Activated B cell treated with CpG ODN at 0.5 μM for 24 hours (primary cell): ENCODE measurements at regions not wholly inside any gene's neighbourhood (a gene's known extent, or its start where the extent isn't known, plus 50 kb on each side); places are given as distances from the start of the nearest gene placed in this dataset.

Experiments
- ATAC-seq: fragments of 200-7000 bp; cut with Tn5 transposase; one replicate; pipeline ENCODE4 v1.10.0; 2021; ENCODE audit warnings: low read depth, mild to moderate bottlenecking, moderate library complexity
- CTCF ChIA-PET: fragments of 350-600 bp; sonication (Branson Sonifier 250); formaldehyde crosslinking; loops from one replicate; lab custom pipeline; 2021; ENCODE audit warnings: antibody characterized with exemption; lab: Charles Lee
- POLR2A ChIA-PET: fragments of 350-600 bp; sonication (Branson Sonifier 250); formaldehyde crosslinking; loops from one replicate; lab custom pipeline; 2021; ENCODE audit warnings: antibody characterized with exemption; lab: Charles Lee
- DNase-seq: peaks from one replicate; pipeline ENCODE4 v3.0.0; 2022
- H3K27ac Mint-ChIP-seq: one replicate; pipeline ENCODE4 v1.8.0; 2020; ENCODE audit warnings: mixed read lengths
- H3K27me3 Mint-ChIP-seq: one replicate; pipeline ENCODE4 v1.8.0; 2021; ENCODE audit warnings: mixed read lengths
- H3K36me3 Mint-ChIP-seq: one replicate; pipeline ENCODE4 v1.8.0; 2021; ENCODE audit warnings: low read depth, mixed read lengths
- H3K4me1 Mint-ChIP-seq: one replicate; pipeline ENCODE4 v1.8.0; 2021; ENCODE audit warnings: mixed read lengths
- H3K4me3 Mint-ChIP-seq: one replicate; pipeline ENCODE4 v1.8.0; 2020; ENCODE audit warnings: mild to moderate bottlenecking, mixed read lengths
- H3K9me3 Mint-ChIP-seq: one replicate; pipeline ENCODE4 v1.8.0; 2020; ENCODE audit warnings: mixed read lengths
- CTCF ChIP-seq: fragments of 200-600 bp; IDR thresholded peaks from one replicate; pipeline ENCODE4 v1.8.0; 2022; ENCODE audit warnings: antibody characterized with exemption, mild to moderate bottlenecking
- intact Hi-C: fragments of 100-400 bp; cut with micrococcal nuclease; formaldehyde crosslinking; loops from one replicate; pipeline ENCODE4 v1.15.1; 2024

- intact Hi-C loops: no loop called here
- POLR2A ChIA-PET: no interaction called here
- CTCF ChIA-PET: no interaction called here
- no peak for TF ChIP-seq CTCF
- DNase-seq: no peak
- Mint-ChIP-seq H3K36me3 (no peaks in the 10 kb centered on the region), H3K27ac (no peak overlapping the region), H3K9me3 (no peaks in the 10 kb centered on the region), H3K4me1 (no peaks in the 10 kb centered on the region), H3K27me3 (no peaks in the 10 kb centered on the region), H3K4me3 (no peak overlapping the region)
- ATAC-seq: no peak
Measured at GRCh38 chr13:31530922-31531321, 208.4 kb upstream of the RXFP2 start.

- intact Hi-C loops: no loop called here
- no peak overlapping the region for H3K4me3 Mint-ChIP-seq
- H3K4me1 Mint-ChIP-seq: no peaks in the 10 kb centered on the region
- no peak for DNase-seq
- H3K27ac Mint-ChIP-seq: no peak overlapping the region
- H3K9me3 Mint-ChIP-seq: no peaks in the 10 kb centered on the region
- no peak for TF ChIP-seq CTCF
- ATAC-seq: no peak
- CTCF ChIA-PET: no interaction called here
- H3K27me3 Mint-ChIP-seq: peaks cover 4% of the 10 kb centered on the region
- H3K36me3 Mint-ChIP-seq: no peaks in the 10 kb centered on the region
- POLR2A ChIA-PET: no interaction called here
Measured at GRCh38 chr13:31537052-31537451, 202.3 kb upstream of the RXFP2 start.

GRCh38 chr13:31538067-31539042 is 201.0 kb upstream of the RXFP2 start:
- no peak overlapping the region for H3K27ac Mint-ChIP-seq
- H3K27me3 Mint-ChIP-seq: peaks cover 4% of the 10 kb centered on the region
- TF ChIP-seq CTCF: no peak
- no peak overlapping the region for H3K4me3 Mint-ChIP-seq
- POLR2A ChIA-PET: no interaction called here
- ATAC-seq (no peak), DNase-seq (no peak)
- intact Hi-C loops: no loop called here
- H3K4me1 Mint-ChIP-seq: no peaks in the 10 kb centered on the region
- no peaks in the 10 kb centered on the region for H3K36me3 Mint-ChIP-seq
- CTCF ChIA-PET: no interaction called here
- H3K9me3 Mint-ChIP-seq: no peaks in the 10 kb centered on the region

GRCh38 chr13:31540281-31540680 is 199.0 kb upstream of the RXFP2 start:
- ChIA-PET POLR2A (no interaction called here), CTCF (no interaction called here)
- TF ChIP-seq CTCF: no peak
- Mint-ChIP-seq H3K27ac (no peak overlapping the region), H3K36me3 (no peaks in the 10 kb centered on the region), H3K4me3 (no peak overlapping the region), H3K4me1 (no peaks in the 10 kb centered on the region), H3K9me3 (no peaks in the 10 kb centered on the region), H3K27me3 (peaks cover 4% of the 10 kb centered on the region)
- no peak for DNase-seq
- intact Hi-C loops: no loop called here
- no peak for ATAC-seq

GRCh38 chr13:31543190-31543589 is 196.1 kb upstream of the RXFP2 start:
- ChIA-PET POLR2A (no interaction called here), CTCF (no interaction called here)
- ATAC-seq (no peak), DNase-seq (no peak)
- no peak overlapping the region for H3K27ac Mint-ChIP-seq
- no peaks in the 10 kb centered on the region for H3K4me1 Mint-ChIP-seq
- no peaks in the 10 kb centered on the region for H3K36me3 Mint-ChIP-seq
- intact Hi-C loops: no loop called here
- no peak for TF ChIP-seq CTCF
- no peaks in the 10 kb centered on the region for H3K9me3 Mint-ChIP-seq
- H3K27me3 Mint-ChIP-seq: no peaks in the 10 kb centered on the region
- H3K4me3 Mint-ChIP-seq: no peak overlapping the region
